ENCODE measurements at regions not wholly inside any gene's neighbourhood (a gene's known extent, or its start where the extent isn't known, plus 50 kb on each side); places are given as distances from the start of the nearest gene placed in this dataset.

GRCh38 chr20:20933142-20933958, 172.8 kb downstream of the LINC00237 start:
- no peak for DNase-seq (ENCODE audit: low spot score in 2 of 2)
- Histone ChIP-seq H3K36me3 (no peaks in the 10 kb centered on the region), H3K27ac (no peak overlapping the region), H3K27me3 (no peaks in the 10 kb centered on the region), H3K9me3 (no peaks in the 10 kb centered on the region), H3K4me1 (no peaks in the 10 kb centered on the region), H3K4me3 (no peak overlapping the region)
- no peak for TF ChIP-seq POLR2AphosphoS5 (IDR thresholded peaks at IDR 0.05)
- no peak for TF ChIP-seq CTCF (IDR thresholded peaks at IDR 0.05)
- TF ChIP-seq POLR2A (IDR thresholded peaks at IDR 0.05): no peak
- intact Hi-C loops (cut with DNase I; ENCODE audit: low total_unique reads): no loop called here

GRCh38 chr20:20932156-20932555, 174.0 kb downstream of the LINC00237 start:
- Histone ChIP-seq H3K9me3 (no peaks in the 10 kb centered on the region), H3K4me3 (no peak overlapping the region), H3K36me3 (no peaks in the 10 kb centered on the region), H3K27ac (no peak overlapping the region), H3K4me1 (no peaks in the 10 kb centered on the region), H3K27me3 (no peaks in the 10 kb centered on the region)
- TF ChIP-seq POLR2A (IDR thresholded peaks at IDR 0.05): no peak
- intact Hi-C loops (cut with DNase I; ENCODE audit: low total_unique reads): no loop called here
- DNase-seq (ENCODE audit: low spot score in 2 of 2): no peak

GRCh38 chr20:20931632-20932031, 174.5 kb downstream of the LINC00237 start:
- TF ChIP-seq POLR2A (IDR thresholded peaks at IDR 0.05) (no peak), POLR2AphosphoS5 (IDR thresholded peaks at IDR 0.05) (no peak), CTCF (IDR thresholded peaks at IDR 0.05) (no peak)
- H3K4me1 ChIP-seq: no peaks in the 10 kb centered on the region
- no peak overlapping the region for H3K4me3 ChIP-seq
- no peaks in the 10 kb centered on the region for H3K27me3 ChIP-seq
- no peak overlapping the region for H3K27ac ChIP-seq
- H3K9me3 ChIP-seq: no peaks in the 10 kb centered on the region
- intact Hi-C loops (cut with DNase I; ENCODE audit: low total_unique reads): no loop called here
- DNase-seq (ENCODE audit: low spot score in 2 of 2): no peak
- no peaks in the 10 kb centered on the region for H3K36me3 ChIP-seq

GRCh38 chr20:20931024-20931423, 175.1 kb downstream of the LINC00237 start:
- Histone ChIP-seq H3K27me3 (no peaks in the 10 kb centered on the region), H3K4me1 (no peaks in the 10 kb centered on the region)
- intact Hi-C loops (cut with DNase I; ENCODE audit: low total_unique reads): no loop called here

GRCh38 chr20:20930500-20930899, 175.7 kb downstream of the LINC00237 start:
- no peaks in the 10 kb centered on the region for H3K4me1 ChIP-seq
- no peak overlapping the region for H3K4me3 ChIP-seq
- TF ChIP-seq POLR2A (IDR thresholded peaks at IDR 0.05) (no peak), CTCF (IDR thresholded peaks at IDR 0.05) (no peak), POLR2AphosphoS5 (IDR thresholded peaks at IDR 0.05) (no peak)
- H3K27ac ChIP-seq: no peak overlapping the region
- DNase-seq (ENCODE audit: low spot score in 2 of 2): no peak
- H3K27me3 ChIP-seq: no peaks in the 10 kb centered on the region
- intact Hi-C loops (cut with DNase I; ENCODE audit: low total_unique reads): no loop called here
- H3K9me3 ChIP-seq: no peaks in the 10 kb centered on the region
- no peaks in the 10 kb centered on the region for H3K36me3 ChIP-seq

More at GRCh38 chr20:20931024-20931423, 175.1 kb downstream of the LINC00237 start:
- TF ChIP-seq POLR2AphosphoS5 (IDR thresholded peaks at IDR 0.05) (no peak), POLR2A (IDR thresholded peaks at IDR 0.05) (no peak), CTCF (IDR thresholded peaks at IDR 0.05) (no peak)
- no peak for DNase-seq (ENCODE audit: low spot score in 2 of 2)
- Histone ChIP-seq H3K27ac (no peak overlapping the region), H3K4me3 (no peak overlapping the region), H3K36me3 (no peaks in the 10 kb centered on the region), H3K9me3 (no peaks in the 10 kb centered on the region)

Data from breast epithelium (tissue), 4 donors.